Natural killer cell (primary cell): ENCODE measurements at regions not wholly inside any gene's neighbourhood (a gene's known extent, or its start where the extent isn't known, plus 50 kb on each side); places are given as distances from the start of the nearest gene placed in this dataset.

Experiments
- ATAC-seq, 3 donors: fragments of 150-1000 bp in 2 of 3; fragments of 200-7000 bp in 1 of 3; cut with Tn5 transposase; 1 replicate in 1 of 3; 2 replicates in 2 of 3; pipeline ENCODE4 v1.10.0; 2021; ENCODE audit warnings: mild to moderate bottlenecking in 2 of 3, moderate library complexity in 2 of 3
- DNase-seq, 2 donors: peaks; one replicate each; pipeline versions ENCODE4 v3.0.0 to v3.0.0-alpha.2; 2013 to 2021; ENCODE audit warnings: mixed read lengths in 1 of 2
- H3K27ac ChIP-seq: one replicate; pipeline ENCODE4 v1.5.1; 2013; ENCODE audit warnings: mild to moderate bottlenecking, low read length
- H3K27me3 ChIP-seq: one replicate; pipeline ENCODE4 v1.6.1; 2013; ENCODE audit warnings: low read length; ENCODE audit not compliant: control insufficient read depth, insufficient read depth
- H3K36me3 ChIP-seq: one replicate; pipeline ENCODE4 v1.6.1; 2013; ENCODE audit warnings: low read length; ENCODE audit not compliant: control insufficient read depth, insufficient read depth
- H3K4me1 ChIP-seq: one replicate; pipeline ENCODE4 v1.6.1; 2013; ENCODE audit warnings: low read length; ENCODE audit not compliant: control insufficient read depth, insufficient read depth
- H3K4me3 ChIP-seq: one replicate; pipeline ENCODE4 v1.5.1; 2013; ENCODE audit warnings: low read length
- H3K9me3 ChIP-seq: one replicate; pipeline ENCODE4 v1.6.1; 2013; ENCODE audit warnings: low read length; ENCODE audit not compliant: control insufficient read depth, insufficient read depth
- H3K27ac Mint-ChIP-seq, 2 donors: one replicate each; pipeline ENCODE4 v1.8.0; 2022; ENCODE audit warnings: mild to moderate bottlenecking in 2 of 2, mixed read lengths in 2 of 2, moderate library complexity in 1 of 2
- H3K27me3 Mint-ChIP-seq, 2 donors: one replicate each; pipeline ENCODE4 v1.8.0; 2022; ENCODE audit warnings: low read depth in 2 of 2, mixed read lengths in 2 of 2
- H3K36me3 Mint-ChIP-seq: one replicate; pipeline ENCODE4 v1.8.0; 2022; ENCODE audit warnings: mixed read lengths
- H3K4me1 Mint-ChIP-seq, 2 donors: one replicate each; pipeline ENCODE4 v1.8.0; 2022; ENCODE audit warnings: mixed read lengths in 2 of 2
- H3K4me3 Mint-ChIP-seq: one replicate; pipeline ENCODE4 v1.8.0; 2022; ENCODE audit warnings: mild to moderate bottlenecking, moderate library complexity, mixed read lengths
- H3K9me3 Mint-ChIP-seq, 2 donors: one replicate each; pipeline ENCODE4 v1.8.0; 2022; ENCODE audit warnings: mixed read lengths in 2 of 2
- CTCF ChIP-seq: fragments of 200-600 bp; IDR thresholded peaks from one replicate; pipeline ENCODE4 v1.8.0; 2022; ENCODE audit warnings: antibody characterized with exemption
- WGBS: methylation state at CpG from one replicate; pipeline ENCODE4 v1.1.7; 2013; ENCODE audit warnings: missing lambda C conversion rate; ENCODE audit not compliant: insufficient coverage; 5-methylcytosine and 5-hydroxymethylcytosine counted together
- intact Hi-C: fragments of 100-400 bp; cut with micrococcal nuclease; formaldehyde crosslinking; loops from one replicate; pipeline ENCODE4 v1.14.2; 2022

- H3K27me3 Mint-ChIP-seq = no peaks in the 10 kb centered on the region
- no peak for TF ChIP-seq CTCF
- intact Hi-C loops = no loop called here
- no peak for DNase-seq
- Histone ChIP-seq H3K9me3 (no peaks in the 10 kb centered on the region), H3K27ac (no peak overlapping the region), H3K4me3 (no peak overlapping the region), H3K4me1 (no peaks in the 10 kb centered on the region), H3K27me3 (no peaks in the 10 kb centered on the region), H3K36me3 (no peaks in the 10 kb centered on the region)
- H3K9me3 Mint-ChIP-seq = peaks cover 19 to 24% of the 10 kb centered on the region in 2 donors
- H3K36me3 Mint-ChIP-seq = peaks cover 20% of the 10 kb centered on the region
- H3K4me3 Mint-ChIP-seq = no peak overlapping the region
- ATAC-seq = no peak
- no CpG with 5 or more reads among the region's 1 CpG for WGBS
- no peak overlapping the region for H3K27ac Mint-ChIP-seq
- no peaks in the 10 kb centered on the region for H3K4me1 Mint-ChIP-seq
Measured at GRCh38 chr3:82347585-82347984, 586.1 kb upstream of the GBE1 start.

DNA sequence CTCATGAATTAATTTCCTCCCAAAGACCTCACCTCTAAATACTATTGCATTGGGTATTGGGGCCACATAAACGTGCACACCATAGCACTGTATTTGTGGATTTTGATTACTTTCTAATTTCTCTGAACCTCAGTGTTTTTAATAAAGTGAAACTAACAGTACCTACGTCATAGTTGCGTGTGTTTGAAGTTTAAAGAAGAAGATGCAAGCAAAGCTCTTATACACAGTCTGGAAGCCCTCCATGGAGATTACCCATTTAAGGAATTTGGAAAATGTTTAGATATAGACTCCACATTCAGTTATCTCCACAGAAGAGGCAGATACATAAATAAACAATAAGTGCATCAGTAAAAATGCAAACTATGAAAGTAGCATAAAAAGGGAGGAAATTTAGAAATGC is 581.1 kb upstream of the GBE1 start:
- no peak overlapping the region for H3K4me3 ChIP-seq
- TF ChIP-seq CTCF = no peak
- intact Hi-C loops = no loop called here
- peaks cover 12 to 13% of the 10 kb centered on the region in 2 donors for H3K9me3 Mint-ChIP-seq
- no peaks in the 10 kb centered on the region for H3K9me3 ChIP-seq
- no peaks in the 10 kb centered on the region for H3K36me3 ChIP-seq
- WGBS = no CpG with 5 or more reads among the region's 3 CpGs
- H3K27ac Mint-ChIP-seq = no peak overlapping the region
- DNase-seq (no peak), ATAC-seq (no peak)
- H3K36me3 Mint-ChIP-seq = peaks cover 7% of the 10 kb centered on the region
- no peak overlapping the region for H3K4me3 Mint-ChIP-seq
- H3K27me3 ChIP-seq = no peaks in the 10 kb centered on the region
- H3K27me3 Mint-ChIP-seq = no peaks in the 10 kb centered on the region
- no peaks in the 10 kb centered on the region for H3K4me1 Mint-ChIP-seq
- H3K4me1 ChIP-seq = no peaks in the 10 kb centered on the region
- no peak overlapping the region for H3K27ac ChIP-seq

DNA sequence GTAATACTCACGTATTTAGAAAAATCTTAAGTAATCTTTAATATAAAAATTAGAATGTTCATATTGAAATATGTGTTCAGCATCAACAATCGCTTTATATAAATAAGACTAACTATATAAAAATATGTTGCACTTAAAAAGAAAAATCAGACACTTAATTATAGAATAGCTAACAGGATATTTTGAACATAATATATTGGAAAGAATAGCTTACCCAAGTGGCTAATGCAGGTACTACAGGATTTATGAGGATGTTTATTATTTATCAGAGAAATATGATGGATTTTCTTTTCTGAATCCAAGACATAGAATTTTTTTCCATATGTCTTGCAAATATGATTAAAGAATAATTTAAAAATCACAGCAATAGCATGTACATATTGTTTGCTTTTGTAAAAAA is 567.9 kb upstream of the GBE1 start:
- Mint-ChIP-seq H3K9me3 (peaks cover 6 to 9% of the 10 kb centered on the region in 2 donors), H3K4me3 (no peak overlapping the region), H3K36me3 (no peaks in the 10 kb centered on the region), H3K27ac (no peak overlapping the region), H3K27me3 (no peaks in the 10 kb centered on the region), H3K4me1 (no peaks in the 10 kb centered on the region)
- no peaks in the 10 kb centered on the region for H3K36me3 ChIP-seq
- H3K4me3 ChIP-seq = no peak overlapping the region
- H3K27me3 ChIP-seq = no peaks in the 10 kb centered on the region
- intact Hi-C loops = no loop called here
- H3K27ac ChIP-seq = no peak overlapping the region
- DNase-seq (no peak), ATAC-seq (no peak)
- H3K9me3 ChIP-seq = no peaks in the 10 kb centered on the region
- no CpG with 5 or more reads among the region's 2 CpGs for WGBS
- H3K4me1 ChIP-seq = no peaks in the 10 kb centered on the region
- no peak for TF ChIP-seq CTCF

- intact Hi-C loops = no loop called here
- H3K36me3 ChIP-seq = no peaks in the 10 kb centered on the region
- Mint-ChIP-seq H3K4me1 (no peaks in the 10 kb centered on the region), H3K9me3 (peaks cover 6 to 7% of the 10 kb centered on the region in 2 donors), H3K27ac (no peak overlapping the region), H3K4me3 (no peak overlapping the region), H3K27me3 (no peaks in the 10 kb centered on the region), H3K36me3 (peaks cover 7% of the 10 kb centered on the region)
- WGBS = no CpG with 5 or more reads among the region's 1 CpG
- H3K4me1 ChIP-seq = no peaks in the 10 kb centered on the region
- no peak overlapping the region for H3K27ac ChIP-seq
- no peaks in the 10 kb centered on the region for H3K9me3 ChIP-seq
- no peak overlapping the region for H3K4me3 ChIP-seq
- ATAC-seq = no peak
- TF ChIP-seq CTCF = no peak
- no peak for DNase-seq
- H3K27me3 ChIP-seq = no peaks in the 10 kb centered on the region
Measured at GRCh38 chr3:82311901-82312300, 550.5 kb upstream of the GBE1 start.
